ENCODE measurements at regions not wholly inside any gene's neighbourhood (a gene's known extent, or its start where the extent isn't known, plus 50 kb on each side); places are given as distances from the start of the nearest gene placed in this dataset.
"Not testable (repeated sequence)": the region's sequence is repeated elsewhere in the genome, so short reads cannot be mapped to it uniquely, and the experiment has no call there.

GRCh38 chr5:92653730-92654461 lies 927.1 kb downstream of the NR2F1-AS1 start:
- intact Hi-C loops (cut with DNase I, micrococcal nuclease): no loop called here
- Mint-ChIP-seq H3K9me3 (ENCODE audit: low read depth) (peaks cover 4% of the 10 kb centered on the region), H3K4me3 (no peak overlapping the region), H3K27me3 (no peaks in the 10 kb centered on the region), H3K27ac (no peak overlapping the region), H3K36me3 (ENCODE audit: low read depth) (no peaks in the 10 kb centered on the region), H3K4me1 (no peaks in the 10 kb centered on the region)
- DNase-seq (no peak), ATAC-seq (no peak)
- POLR2A ChIA-PET: no interaction called here
- CTCF ChIA-PET: interaction anchor here (0.6 kb wide), 1 partner anchor 298 kb away, joined by 3 read pairs; no protein-coding TSS in a partner anchor

- Mint-ChIP-seq H3K4me3 (no peak overlapping the region), H3K27ac (no peak overlapping the region), H3K36me3 (ENCODE audit: low read depth) (no peaks in the 10 kb centered on the region), H3K4me1 (no peaks in the 10 kb centered on the region), H3K9me3 (ENCODE audit: low read depth) (peaks cover 1% of the 10 kb centered on the region), H3K27me3 (no peaks in the 10 kb centered on the region)
- no peak for DNase-seq
- POLR2A ChIA-PET: no interaction called here
- no peak for ATAC-seq
- CTCF ChIA-PET: no interaction called here
- intact Hi-C loops (cut with DNase I, micrococcal nuclease): no loop called here
Measured at GRCh38 chr5:92652756-92653155, 928.3 kb downstream of the NR2F1-AS1 start.

- no peaks in the 10 kb centered on the region for H3K27me3 Mint-ChIP-seq
- H3K9me3 Mint-ChIP-seq (ENCODE audit: low read depth): peaks cover 1% of the 10 kb centered on the region
- no peaks in the 10 kb centered on the region for H3K4me1 Mint-ChIP-seq
- H3K36me3 Mint-ChIP-seq (ENCODE audit: low read depth): no peaks in the 10 kb centered on the region
- intact Hi-C loops (cut with DNase I, micrococcal nuclease): no loop called here
- H3K27ac Mint-ChIP-seq: no peak overlapping the region
- ChIA-PET CTCF (no interaction called here), POLR2A (no interaction called here)
- no peak for ATAC-seq
- H3K4me3 Mint-ChIP-seq: no peak overlapping the region
- DNase-seq: no peak
Measured at GRCh38 chr5:92644266-92644886, 936.6 kb downstream of the NR2F1-AS1 start.

GRCh38 chr5:92641031-92641962 lies 939.7 kb downstream of the NR2F1-AS1 start:
- Mint-ChIP-seq H3K27me3 (no peaks in the 10 kb centered on the region), H3K27ac (no peak overlapping the region), H3K36me3 (ENCODE audit: low read depth) (no peaks in the 10 kb centered on the region), H3K4me1 (no peaks in the 10 kb centered on the region), H3K9me3 (ENCODE audit: low read depth) (no peaks in the 10 kb centered on the region), H3K4me3 (no peak overlapping the region)
- intact Hi-C loops (cut with DNase I, micrococcal nuclease): no loop called here
- CTCF ChIA-PET: no interaction called here
- POLR2A ChIA-PET: no interaction called here
- no peak for ATAC-seq
- no peak for DNase-seq

GRCh38 chr5:92640340-92640739 lies 940.7 kb downstream of the NR2F1-AS1 start:
- H3K36me3 Mint-ChIP-seq (ENCODE audit: low read depth): no peaks in the 10 kb centered on the region
- H3K4me1 Mint-ChIP-seq: no peaks in the 10 kb centered on the region

GRCh38 chr5:92637960-92638359 lies 943.1 kb downstream of the NR2F1-AS1 start:
- Mint-ChIP-seq H3K27ac (no peak overlapping the region), H3K27me3 (no peaks in the 10 kb centered on the region), H3K4me1 (no peaks in the 10 kb centered on the region), H3K36me3 (ENCODE audit: low read depth) (no peaks in the 10 kb centered on the region), H3K9me3 (ENCODE audit: low read depth) (peaks cover 6% of the 10 kb centered on the region), H3K4me3 (no peak overlapping the region)
- ChIA-PET POLR2A (interaction anchor here (0.6 kb wide), 1 partner anchor 567 kb away, joined by 7 read pairs; no protein-coding TSS in a partner anchor), CTCF (no interaction called here)
- ATAC-seq (no peak), DNase-seq (no peak)
- intact Hi-C loops (cut with DNase I, micrococcal nuclease): no loop called here

More at GRCh38 chr5:92640340-92640739, 940.7 kb downstream of the NR2F1-AS1 start:
- intact Hi-C loops (cut with DNase I, micrococcal nuclease): no loop called here
- Mint-ChIP-seq H3K9me3 (ENCODE audit: low read depth) (no peaks in the 10 kb centered on the region), H3K27ac (no peak overlapping the region), H3K4me3 (no peak overlapping the region), H3K27me3 (no peaks in the 10 kb centered on the region)
- no peak for DNase-seq
- ATAC-seq: no peak
- ChIA-PET POLR2A (no interaction called here), CTCF (no interaction called here)

- Mint-ChIP-seq H3K27me3 (no peaks in the 10 kb centered on the region), H3K36me3 (ENCODE audit: low read depth) (no peaks in the 10 kb centered on the region), H3K9me3 (ENCODE audit: low read depth) (peaks cover 8% of the 10 kb centered on the region), H3K27ac (no peak overlapping the region), H3K4me1 (no peaks in the 10 kb centered on the region), H3K4me3 (no peak overlapping the region)
- no peak for ATAC-seq
- ChIA-PET CTCF (no interaction called here), POLR2A (interaction anchor here (0.6 kb wide), 1 partner anchor 567 kb away, joined by 7 read pairs; no protein-coding TSS in a partner anchor)
- intact Hi-C loops (cut with DNase I, micrococcal nuclease): no loop called here
- DNase-seq: no peak
Measured at GRCh38 chr5:92637247-92637646, 943.8 kb downstream of the NR2F1-AS1 start.

- POLR2A ChIA-PET: no interaction called here
- Mint-ChIP-seq H3K9me3 (ENCODE audit: low read depth) (peaks cover 8% of the 10 kb centered on the region), H3K4me3 (no peak overlapping the region), H3K36me3 (ENCODE audit: low read depth) (no peaks in the 10 kb centered on the region), H3K4me1 (no peaks in the 10 kb centered on the region), H3K27ac (no peak overlapping the region), H3K27me3 (no peaks in the 10 kb centered on the region)
- DNase-seq (no peak), ATAC-seq (no peak)
- CTCF ChIA-PET: no interaction called here
- intact Hi-C loops (cut with DNase I, micrococcal nuclease): no loop called here
Measured at GRCh38 chr5:92635001-92635461, 946.0 kb downstream of the NR2F1-AS1 start.

- no peaks in the 10 kb centered on the region for H3K36me3 Mint-ChIP-seq (ENCODE audit: low read depth)
- H3K4me3 Mint-ChIP-seq: no peak overlapping the region
- DNase-seq (no peak), ATAC-seq (no peak)
- intact Hi-C loops (cut with DNase I, micrococcal nuclease): no loop called here
- ChIA-PET POLR2A (no interaction called here), CTCF (no interaction called here)
- H3K27me3 Mint-ChIP-seq: no peaks in the 10 kb centered on the region
- H3K27ac Mint-ChIP-seq: no peak overlapping the region
- H3K9me3 Mint-ChIP-seq (ENCODE audit: low read depth): peaks cover 14% of the 10 kb centered on the region
- no peaks in the 10 kb centered on the region for H3K4me1 Mint-ChIP-seq
Measured at GRCh38 chr5:92633875-92634487, 947.0 kb downstream of the NR2F1-AS1 start.

- ATAC-seq (no peak), DNase-seq (no peak)
- ChIA-PET POLR2A (no interaction called here), CTCF (no interaction called here)
- intact Hi-C loops (cut with DNase I, micrococcal nuclease): no loop called here
- Mint-ChIP-seq H3K4me1 (no peaks in the 10 kb centered on the region), H3K36me3 (ENCODE audit: low read depth) (no peaks in the 10 kb centered on the region), H3K27me3 (no peaks in the 10 kb centered on the region), H3K27ac (no peak overlapping the region), H3K4me3 (no peak overlapping the region), H3K9me3 (ENCODE audit: low read depth) (peaks cover 15% of the 10 kb centered on the region)
Measured at GRCh38 chr5:92633176-92633575, 947.8 kb downstream of the NR2F1-AS1 start.

- H3K4me3 Mint-ChIP-seq; H3K27me3 Mint-ChIP-seq; H3K36me3 Mint-ChIP-seq (ENCODE audit: low read depth); CTCF ChIA-PET; intact Hi-C loops (cut with DNase I, micrococcal nuclease); ATAC-seq; H3K27ac Mint-ChIP-seq; POLR2A ChIA-PET; DNase-seq; H3K4me1 Mint-ChIP-seq: not testable (repeated sequence)
- peaks cover 15% of the 10 kb centered on the region for H3K9me3 Mint-ChIP-seq (ENCODE audit: low read depth)
Measured at GRCh38 chr5:92631237-92631701, 949.8 kb downstream of the NR2F1-AS1 start.

Measured in activated CD4-positive, alpha-beta T cell treated with anti-CD3 and anti-CD28 coated beads for 36 hours (primary cell).